ENCODE measurements at regions not wholly inside any gene's neighbourhood (a gene's known extent, or its start where the extent isn't known, plus 50 kb on each side); places are given as distances from the start of the nearest gene placed in this dataset.

DNA sequence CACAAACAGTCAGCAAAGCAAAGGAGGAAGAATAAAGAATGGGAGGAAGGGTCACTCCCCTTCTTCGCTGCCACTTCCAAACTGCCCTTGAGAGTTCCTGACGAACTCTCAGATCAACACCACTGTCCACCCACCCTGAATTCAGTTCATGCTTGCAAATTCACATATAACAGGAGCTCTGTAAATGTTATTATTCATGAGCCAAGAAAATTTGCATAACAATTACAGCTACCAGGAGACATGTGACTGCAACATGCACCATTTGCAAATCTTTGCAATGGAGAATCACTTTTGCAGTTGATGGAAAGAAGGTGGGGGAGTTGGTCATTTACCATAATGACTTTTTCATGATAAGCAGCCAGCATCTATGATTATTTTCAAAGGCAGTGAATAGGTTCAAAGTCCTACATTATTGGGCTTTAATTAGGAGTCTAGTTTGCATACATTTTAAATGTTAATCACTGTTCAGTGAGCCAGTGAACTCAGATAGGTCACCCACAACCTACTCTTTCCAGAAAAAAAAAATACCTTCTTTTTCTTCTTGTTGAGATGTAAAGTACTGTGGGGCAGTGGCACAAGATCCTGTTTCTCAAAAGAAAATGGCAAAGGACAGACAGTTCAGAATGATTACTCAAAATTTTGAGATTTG, 149.7 kb downstream of the CAAP1 start:
- DNase-seq (ENCODE audit: low spot score) (no peak), FAIRE-seq (no peak)

GRCh38 chr9:26735160-26735559, 157.4 kb downstream of the CAAP1 start:
- DNase-seq (ENCODE audit: low spot score), result no peak

GRCh38 chr9:26729187-26729586, 163.4 kb downstream of the CAAP1 start:
- FAIRE-seq (no peak), DNase-seq (ENCODE audit: low spot score) (no peak)

More at GRCh38 chr9:26735160-26735559, 157.4 kb downstream of the CAAP1 start:
- no peak for FAIRE-seq

- FAIRE-seq, result no peak
Observed at GRCh38 chr9:26727471-26727870, 165.1 kb downstream of the CAAP1 start.

DNA sequence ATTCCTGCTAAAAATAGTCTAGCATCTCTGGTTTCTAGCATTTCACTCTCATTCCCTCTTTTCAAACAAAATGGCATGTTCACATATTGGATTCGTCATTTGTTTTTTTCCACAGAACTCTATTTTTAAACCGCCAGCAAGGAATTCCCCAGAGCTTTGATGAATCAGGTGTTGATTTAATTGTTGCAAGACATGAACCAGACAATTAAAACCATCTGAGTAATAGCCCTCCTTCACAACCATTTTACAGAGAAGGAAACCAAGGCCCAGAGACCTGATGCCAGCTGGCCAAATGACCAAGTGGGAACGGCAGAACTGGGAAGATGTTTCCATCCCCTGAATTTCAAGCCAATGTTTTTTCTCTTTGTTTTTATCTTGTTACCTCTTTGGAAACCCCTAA, 167.0 kb downstream of the CAAP1 start:
- no peak for FAIRE-seq
- DNase-seq (ENCODE audit: low spot score), result no peak

More at GRCh38 chr9:26727471-26727870, 165.1 kb downstream of the CAAP1 start:
- no peak for DNase-seq (ENCODE audit: low spot score)

- FAIRE-seq (no peak), DNase-seq (ENCODE audit: low spot score) (no peak)
Observed at GRCh38 chr9:26723486-26723885, 169.1 kb downstream of the CAAP1 start.

- DNase-seq (ENCODE audit: low spot score) (no peak), FAIRE-seq (no peak)
Observed at GRCh38 chr9:26722755-26723154, 169.8 kb downstream of the CAAP1 start.

DNA sequence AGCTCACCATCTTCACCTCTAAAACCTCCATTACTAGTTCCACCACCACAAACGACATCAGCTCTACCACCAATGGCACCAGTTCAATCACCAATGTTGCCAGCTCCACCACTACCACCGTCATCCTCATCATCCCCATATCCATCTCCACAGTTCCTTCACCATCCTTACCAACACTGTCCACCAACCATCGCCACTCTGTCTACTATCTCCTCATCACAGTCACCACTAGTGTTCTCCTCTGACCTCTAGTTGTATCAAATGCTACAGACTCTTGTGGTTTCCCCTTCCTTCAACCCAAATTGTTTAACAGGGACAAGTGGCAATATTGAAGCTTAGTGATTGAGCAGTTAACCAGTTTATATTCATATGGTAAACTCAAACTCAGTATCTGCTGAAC, 182.6 kb downstream of the CAAP1 start:
- DNase-seq (ENCODE audit: low spot score) (no peak), FAIRE-seq (no peak)

- FAIRE-seq, result no peak
- DNase-seq (ENCODE audit: low spot score), result no peak
Observed at GRCh38 chr9:26706223-26706622, 186.4 kb downstream of the CAAP1 start.

DNA sequence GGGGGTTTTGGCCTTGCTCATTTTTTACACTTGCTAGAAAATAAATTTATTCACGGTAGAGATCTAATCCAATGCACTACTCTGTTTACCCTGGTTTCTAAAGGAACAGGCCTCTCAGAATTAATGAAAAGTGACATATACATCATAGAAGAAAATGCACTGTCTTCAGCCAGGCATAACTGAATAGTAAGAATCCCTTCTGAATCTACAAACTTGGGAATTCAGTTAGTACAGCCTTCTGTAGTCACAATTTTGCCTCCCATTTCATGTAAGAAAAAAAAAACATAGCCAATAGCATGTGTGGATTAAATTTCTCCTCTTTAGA, 197.3 kb downstream of the CAAP1 start:
- FAIRE-seq (no peak), DNase-seq (ENCODE audit: low spot score) (no peak)

GRCh38 chr9:26694381-26695297, 198.0 kb downstream of the CAAP1 start:
- DNase-seq (ENCODE audit: low spot score) (no peak), FAIRE-seq (no peak)

DNA sequence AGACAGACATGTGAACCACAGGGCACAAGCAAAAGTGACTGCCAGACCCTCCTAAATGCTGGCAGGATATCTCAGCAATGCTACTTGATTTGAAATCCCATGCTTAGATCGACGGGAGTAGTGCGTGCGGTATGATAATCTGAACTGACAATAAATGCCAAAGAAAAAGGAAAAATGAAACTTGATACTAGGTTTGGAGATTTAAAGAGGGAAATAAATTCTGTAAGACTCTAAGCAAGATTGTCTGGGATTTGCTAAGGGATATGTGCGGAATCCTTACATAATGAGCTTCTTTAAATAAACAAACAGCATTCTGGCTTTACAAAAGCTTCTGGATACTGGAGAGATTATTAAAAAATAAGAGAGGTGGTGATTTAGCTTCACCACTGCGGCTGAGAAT, 203.6 kb downstream of the CAAP1 start:
- FAIRE-seq (no peak), DNase-seq (ENCODE audit: low spot score) (no peak)

GRCh38 chr9:26687421-26687820, 205.2 kb downstream of the CAAP1 start:
- no peak for FAIRE-seq

DNA sequence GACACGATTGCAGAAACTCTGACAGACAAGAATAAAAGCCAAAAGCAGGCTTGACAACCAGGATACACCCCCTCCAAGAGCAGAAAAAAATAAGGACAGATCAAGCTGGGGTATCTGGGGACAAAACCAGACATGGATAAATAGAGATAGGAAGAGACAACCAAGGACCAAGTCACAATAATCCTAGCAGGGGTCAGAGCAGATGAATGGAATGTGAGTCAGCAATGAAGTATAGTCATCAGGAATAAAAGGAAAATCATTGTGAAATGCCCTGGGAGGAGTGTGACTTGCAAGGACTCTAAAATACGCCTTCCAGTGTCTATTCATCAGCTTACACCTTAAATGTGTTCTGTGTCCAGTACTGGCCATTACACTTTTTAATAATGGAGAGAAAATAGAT, 206.8 kb downstream of the CAAP1 start:
- DNase-seq (ENCODE audit: low spot score) (peak; percentile 64), FAIRE-seq (peak; percentile 84)

More at GRCh38 chr9:26687421-26687820, 205.2 kb downstream of the CAAP1 start:
- DNase-seq (ENCODE audit: low spot score), result no peak

DNA sequence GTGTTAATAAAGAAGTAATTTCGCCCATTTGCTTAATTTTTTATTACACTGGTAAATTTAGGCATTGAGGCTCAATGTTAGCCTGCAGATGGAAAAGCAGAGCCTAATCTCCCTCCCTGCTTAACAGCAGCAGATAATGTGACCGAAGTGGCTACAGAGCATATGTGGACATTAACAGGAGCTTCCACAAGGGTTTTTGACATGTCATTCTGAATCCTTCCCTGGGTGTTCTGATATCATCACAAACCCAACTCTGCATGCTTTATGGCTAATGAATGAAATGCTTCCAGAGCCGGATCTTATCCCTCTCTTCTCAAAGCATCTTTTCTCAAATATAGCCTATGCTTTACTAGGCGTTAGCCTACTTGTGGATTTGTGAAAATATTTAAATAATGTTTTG, 208.6 kb downstream of the CAAP1 start:
- DNase-seq (ENCODE audit: low spot score) (no peak), FAIRE-seq (no peak)

GRCh38 chr9:26682796-26683496, 209.7 kb downstream of the CAAP1 start:
- DNase-seq (ENCODE audit: low spot score) (no peak), FAIRE-seq (no peak)

- FAIRE-seq, result no peak
Observed at GRCh38 chr9:26682041-26682440, 210.6 kb downstream of the CAAP1 start.

GRCh38 chr9:26677965-26678706, 214.5 kb downstream of the CAAP1 start:
- DNase-seq (ENCODE audit: low spot score) (peak; percentile 24), FAIRE-seq (peak; percentile 87)

More at GRCh38 chr9:26682041-26682440, 210.6 kb downstream of the CAAP1 start:
- DNase-seq (ENCODE audit: low spot score), result no peak

GRCh38 chr9:26675035-26675434, 217.6 kb downstream of the CAAP1 start:
- FAIRE-seq, result no peak
- peak; percentile 5 for DNase-seq (ENCODE audit: low spot score)

- FAIRE-seq, result no peak
- DNase-seq (ENCODE audit: low spot score), result peak; percentile 51
Observed at GRCh38 chr9:26673261-26673660, 219.3 kb downstream of the CAAP1 start.

Measured in RCC 7860 (cell line).